WTC11 (cell line): ENCODE measurements at regions not wholly inside any gene's neighbourhood (a gene's known extent, or its start where the extent isn't known, plus 50 kb on each side); places are given as distances from the start of the nearest gene placed in this dataset.

Experiments
- ATAC-seq: fragments of 200-7000 bp; cut with Tn5 transposase; 2 replicates; pipeline ENCODE4 v1.10.0; 2021; ENCODE audit warnings: mild to moderate bottlenecking, moderate library complexity
- CTCF ChIA-PET: fragments of 300-600 bp; sonication (Branson Sonifier 250); formaldehyde crosslinking; loops from one replicate; lab custom pipeline; 2021; ENCODE audit warnings: antibody characterized with exemption; lab: Charles Lee
- POLR2A ChIA-PET: fragments of 350-600 bp; sonication (Branson Sonifier 250); formaldehyde crosslinking; loops from one replicate; lab custom pipeline; 2021; ENCODE audit warnings: antibody characterized with exemption; lab: Charles Lee
- DNase-seq: peaks from one replicate; pipeline ENCODE4 v3.0.0; 2021; ENCODE audit warnings: low spot score
- H3K27ac Mint-ChIP-seq: 2 replicates; pipeline ENCODE4 v1.8.0; 2021; ENCODE audit warnings: mixed read lengths
- H3K27me3 Mint-ChIP-seq: 2 replicates; pipeline ENCODE4 v1.8.0; 2021; ENCODE audit warnings: low read depth, mild to moderate bottlenecking, moderate library complexity, mixed read lengths
- H3K36me3 Mint-ChIP-seq: 2 replicates; pipeline ENCODE4 v1.8.0; 2021; ENCODE audit warnings: mixed read lengths
- H3K4me1 Mint-ChIP-seq: 2 replicates; pipeline ENCODE4 v1.8.0; 2022; ENCODE audit warnings: mixed read lengths
- H3K4me3 Mint-ChIP-seq: 2 replicates; pipeline ENCODE4 v1.8.0; 2021; ENCODE audit warnings: mild to moderate bottlenecking, moderate library complexity, mixed read lengths
- H3K9me3 Mint-ChIP-seq: 2 replicates; pipeline ENCODE4 v1.8.0; 2021; ENCODE audit warnings: mixed read lengths
- AR ChIP-seq: fragments of 250-450 bp; sonication (Bioruptor Pico); IDR thresholded peaks from 2 replicates; pipeline ENCODE4 v1.9.0; 2021; ENCODE audit warnings: mild to moderate bottlenecking
- ATF3 ChIP-seq: sonication (generic); formaldehyde crosslinking; conservative IDR thresholded peaks from 2 replicates; pipeline ENCODE4 v1.8.1; 2022; ENCODE audit warnings: mild to moderate bottlenecking, missing genetic modification reagents
- CREB1 ChIP-seq: sonication (generic); formaldehyde crosslinking; IDR thresholded peaks from 2 replicates; pipeline ENCODE4 v1.8.0; 2023; ENCODE audit warnings: mild to moderate bottlenecking, missing genetic modification reagents
- CTCF ChIP-seq: fragments of 200-600 bp; IDR thresholded peaks from 2 replicates; pipeline ENCODE4 v1.8.0; 2022; ENCODE audit warnings: antibody characterized with exemption
- ELF4 ChIP-seq: sonication (generic); formaldehyde crosslinking; IDR thresholded peaks from 2 replicates; pipeline ENCODE4 v1.8.1; 2022; ENCODE audit warnings: low read depth, mild to moderate bottlenecking, moderate library complexity, missing genetic modification reagents
- ERG ChIP-seq: fragments of 250-450 bp; sonication (Bioruptor Pico); IDR thresholded peaks from 2 replicates; pipeline ENCODE4 v1.8.0; 2021; ENCODE audit warnings: mild to moderate bottlenecking
- FOXJ3 ChIP-seq: sonication (generic); formaldehyde crosslinking; IDR thresholded peaks from 2 replicates; pipeline ENCODE4 v1.9.0; 2021; ENCODE audit warnings: missing genetic modification reagents, mild to moderate bottlenecking, borderline replicate concordance
- FOXP1 ChIP-seq: sonication (generic); formaldehyde crosslinking; IDR thresholded peaks from 2 replicates; pipeline ENCODE4 v1.8.0; 2022; ENCODE audit warnings: missing genetic modification reagents, mild to moderate bottlenecking, moderate library complexity, borderline replicate concordance
- FOXP4 ChIP-seq: sonication (generic); formaldehyde crosslinking; IDR thresholded peaks from 2 replicates; pipeline ENCODE4 v1.8.0; 2022; ENCODE audit warnings: mild to moderate bottlenecking, missing genetic modification reagents
- GABPB1 ChIP-seq: sonication (generic); formaldehyde crosslinking; IDR thresholded peaks from 2 replicates; pipeline ENCODE4 v1.8.1; 2023; ENCODE audit warnings: mild to moderate bottlenecking, missing genetic modification reagents
- KAT7 ChIP-seq: sonication (generic); formaldehyde crosslinking; IDR thresholded peaks from 2 replicates; pipeline ENCODE4 v1.8.1; 2023; ENCODE audit warnings: missing genetic modification reagents, mild to moderate bottlenecking, borderline replicate concordance
- MYBL2 ChIP-seq: sonication (generic); formaldehyde crosslinking; IDR thresholded peaks from 2 replicates; pipeline ENCODE4 v1.8.1; 2023; ENCODE audit warnings: mild to moderate bottlenecking, moderate library complexity, missing genetic modification reagents
- NFYB ChIP-seq: sonication (generic); formaldehyde crosslinking; conservative IDR thresholded peaks from 2 replicates; pipeline ENCODE4 v1.8.0; 2022; ENCODE audit warnings: low read depth, missing genetic modification reagents
- SMAD4 ChIP-seq: sonication (generic); formaldehyde crosslinking; IDR thresholded peaks from 2 replicates; pipeline ENCODE4 v1.8.0; 2022; ENCODE audit warnings: mild to moderate bottlenecking, missing genetic modification reagents
- SP1 ChIP-seq: sonication (generic); formaldehyde crosslinking; conservative IDR thresholded peaks from 2 replicates; pipeline ENCODE4 v1.8.1; 2022; ENCODE audit warnings: missing genetic modification reagents
- TCF7 ChIP-seq: sonication (generic); formaldehyde crosslinking; IDR thresholded peaks from 2 replicates; pipeline ENCODE4 v1.8.0; 2022; ENCODE audit warnings: mild to moderate bottlenecking, low read depth, missing genetic modification reagents, moderate library complexity
- ZNF263 ChIP-seq: sonication (generic); formaldehyde crosslinking; IDR thresholded peaks from 2 replicates; pipeline ENCODE4 v1.8.1; 2022; ENCODE audit warnings: low read depth, mild to moderate bottlenecking, moderate library complexity, missing genetic modification reagents
- ZNF416 ChIP-seq: fragments of 250-450 bp; sonication (Bioruptor Pico); IDR thresholded peaks from 2 replicates; pipeline ENCODE4 v1.9.0; 2021; ENCODE audit warnings: mild to moderate bottlenecking, inconsistent platforms
- ZNF425 ChIP-seq: fragments of 250-450 bp; sonication (Bioruptor Pico); conservative IDR thresholded peaks from 2 replicates; pipeline ENCODE4 v1.9.0; 2021; ENCODE audit warnings: mild to moderate bottlenecking

GRCh38 chr10:3698312-3698711, 86.7 kb downstream of the KLF6 start (continued):
- TF ChIP-seq ELF4 (no peak), NFYB (CRISPR knock-in tag) (no peak)
- TF ChIP-seq, all 79 proteins: peak for 0

GRCh38 chr10:3693698-3694080, 91.3 kb downstream of the KLF6 start:
- Mint-ChIP-seq H3K27ac (no peak overlapping the region), H3K27me3 (no peaks in the 10 kb centered on the region), H3K9me3 (peaks cover 29% of the 10 kb centered on the region), H3K4me1 (peaks cover 17% of the 10 kb centered on the region), H3K4me3 (no peak overlapping the region), H3K36me3 (no peaks in the 10 kb centered on the region)
- POLR2A ChIA-PET: no interaction called here
- ATAC-seq (no peak), DNase-seq (no peak)
- TF ChIP-seq KAT7 (no peak), ZNF425 (no peak), TCF7 (CRISPR knock-in tag) (no peak), ERG (no peak), GABPB1 (CRISPR knock-in tag) (no peak), CTCF (no peak), FOXP4 (no peak), FOXP1 (CRISPR knock-in tag) (no peak), SMAD4 (CRISPR knock-in tag) (no peak), ZNF416 (CRISPR knock-in tag) (no peak), MYBL2 (no peak), ZNF263 (no peak), AR (no peak), CREB1 (CRISPR knock-in tag) (no peak), ATF3 (CRISPR knock-in tag) (no peak), FOXJ3 (no peak), SP1 (CRISPR knock-in tag) (no peak)
- CTCF ChIA-PET: no interaction called here
